NB4 (cell line): ENCODE measurements at regions not wholly inside any gene's neighbourhood (a gene's known extent, or its start where the extent isn't known, plus 50 kb on each side); places are given as distances from the start of the nearest gene placed in this dataset.
"Not testable (repeated sequence)": the region's sequence is repeated elsewhere in the genome, so short reads cannot be mapped to it uniquely, and the experiment has no call there.

Experiments
- CTCF ChIP-seq: IDR thresholded peaks from one replicate; pipeline ENCODE4 v1.5.1; 2012; ENCODE audit warnings: low read depth, low read length
- MAX ChIP-seq: IDR thresholded peaks from 2 replicates; pipeline ENCODE4 v1.6.1; 2011; ENCODE audit warnings: low read depth, low read length
- MYC ChIP-seq: IDR thresholded peaks from 2 replicates; pipeline ENCODE4 v1.6.1; 2011; ENCODE audit warnings: low read depth, low read length
- POLR2A ChIP-seq: IDR thresholded peaks from 2 replicates; pipeline ENCODE4 v1.6.1; 2011; ENCODE audit warnings: mild to moderate bottlenecking; ENCODE audit not compliant: insufficient read length; ENCODE audit errors: extremely low read depth

GRCh38 chr2:37732412-37732811 is 61.0 kb upstream of the CDC42EP3 start:
- TF ChIP-seq CTCF, POLR2A, MAX, MYC: not testable (repeated sequence)
